PFSK-1 (cell line): ENCODE measurements at regions not wholly inside any gene's neighbourhood (a gene's known extent, or its start where the extent isn't known, plus 50 kb on each side); places are given as distances from the start of the nearest gene placed in this dataset.

Experiments used
- TAF1 ChIP-seq: IDR thresholded peaks from 2 replicates; pipeline ENCODE4 v1.6.1; 2012; ENCODE audit warnings: low read length, control low read depth, borderline replicate concordance; ENCODE audit not compliant: insufficient read depth
- TF ChIP-seq, protein P1 (sequence below), 2 experiments: IDR thresholded peaks; 2 replicates each; pipeline versions ENCODE4 v1.6.1 to v1.8.0; 2011 to 2012; ENCODE audit warnings: low read depth in 2 of 2, low read length in 2 of 2, control low read depth in 1 of 2, inconsistent platforms in 1 of 2, mild to moderate bottlenecking in 1 of 2, moderate library complexity in 1 of 2; ENCODE audit not compliant: insufficient read depth in 1 of 2

DNA sequence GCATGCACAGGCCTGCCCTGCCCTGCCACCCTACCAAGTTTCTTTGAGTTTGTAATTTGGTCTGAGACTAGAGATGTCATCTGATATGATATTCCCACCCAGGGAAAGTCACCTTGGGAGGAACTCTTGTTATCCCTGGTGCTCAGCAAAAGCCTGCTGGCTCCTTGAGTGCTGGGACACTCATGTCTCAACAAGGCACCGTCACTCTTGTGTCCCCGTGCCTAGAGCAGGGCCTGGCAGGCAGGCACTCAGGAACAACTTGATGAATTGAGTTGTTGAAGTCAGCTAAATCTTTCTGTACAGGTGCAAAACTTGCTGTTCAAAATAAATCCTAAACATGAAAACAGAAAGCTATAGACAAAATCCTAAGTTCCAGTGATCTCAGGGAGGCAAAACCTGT lies 345.4 kb downstream of the KCNRG start:
- no peak for TF ChIP-seq TAF1
- TF ChIP-seq, protein P1, sequence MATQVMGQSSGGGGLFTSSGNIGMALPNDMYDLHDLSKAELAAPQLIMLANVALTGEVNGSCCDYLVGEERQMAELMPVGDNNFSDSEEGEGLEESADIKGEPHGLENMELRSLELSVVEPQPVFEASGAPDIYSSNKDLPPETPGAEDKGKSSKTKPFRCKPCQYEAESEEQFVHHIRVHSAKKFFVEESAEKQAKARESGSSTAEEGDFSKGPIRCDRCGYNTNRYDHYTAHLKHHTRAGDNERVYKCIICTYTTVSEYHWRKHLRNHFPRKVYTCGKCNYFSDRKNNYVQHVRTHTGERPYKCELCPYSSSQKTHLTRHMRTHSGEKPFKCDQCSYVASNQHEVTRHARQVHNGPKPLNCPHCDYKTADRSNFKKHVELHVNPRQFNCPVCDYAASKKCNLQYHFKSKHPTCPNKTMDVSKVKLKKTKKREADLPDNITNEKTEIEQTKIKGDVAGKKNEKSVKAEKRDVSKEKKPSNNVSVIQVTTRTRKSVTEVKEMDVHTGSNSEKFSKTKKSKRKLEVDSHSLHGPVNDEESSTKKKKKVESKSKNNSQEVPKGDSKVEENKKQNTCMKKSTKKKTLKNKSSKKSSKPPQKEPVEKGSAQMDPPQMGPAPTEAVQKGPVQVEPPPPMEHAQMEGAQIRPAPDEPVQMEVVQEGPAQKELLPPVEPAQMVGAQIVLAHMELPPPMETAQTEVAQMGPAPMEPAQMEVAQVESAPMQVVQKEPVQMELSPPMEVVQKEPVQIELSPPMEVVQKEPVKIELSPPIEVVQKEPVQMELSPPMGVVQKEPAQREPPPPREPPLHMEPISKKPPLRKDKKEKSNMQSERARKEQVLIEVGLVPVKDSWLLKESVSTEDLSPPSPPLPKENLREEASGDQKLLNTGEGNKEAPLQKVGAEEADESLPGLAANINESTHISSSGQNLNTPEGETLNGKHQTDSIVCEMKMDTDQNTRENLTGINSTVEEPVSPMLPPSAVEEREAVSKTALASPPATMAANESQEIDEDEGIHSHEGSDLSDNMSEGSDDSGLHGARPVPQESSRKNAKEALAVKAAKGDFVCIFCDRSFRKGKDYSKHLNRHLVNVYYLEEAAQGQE (IDR thresholded peaks at IDR 0.05; ENCODE audit: insufficient read depth in 1 of 2, low read depth in 2 of 2, low read length in 2 of 2): no peak
